ENCODE measurements at regions not wholly inside any gene's neighbourhood (a gene's known extent, or its start where the extent isn't known, plus 50 kb on each side); places are given as distances from the start of the nearest gene placed in this dataset.

DNA sequence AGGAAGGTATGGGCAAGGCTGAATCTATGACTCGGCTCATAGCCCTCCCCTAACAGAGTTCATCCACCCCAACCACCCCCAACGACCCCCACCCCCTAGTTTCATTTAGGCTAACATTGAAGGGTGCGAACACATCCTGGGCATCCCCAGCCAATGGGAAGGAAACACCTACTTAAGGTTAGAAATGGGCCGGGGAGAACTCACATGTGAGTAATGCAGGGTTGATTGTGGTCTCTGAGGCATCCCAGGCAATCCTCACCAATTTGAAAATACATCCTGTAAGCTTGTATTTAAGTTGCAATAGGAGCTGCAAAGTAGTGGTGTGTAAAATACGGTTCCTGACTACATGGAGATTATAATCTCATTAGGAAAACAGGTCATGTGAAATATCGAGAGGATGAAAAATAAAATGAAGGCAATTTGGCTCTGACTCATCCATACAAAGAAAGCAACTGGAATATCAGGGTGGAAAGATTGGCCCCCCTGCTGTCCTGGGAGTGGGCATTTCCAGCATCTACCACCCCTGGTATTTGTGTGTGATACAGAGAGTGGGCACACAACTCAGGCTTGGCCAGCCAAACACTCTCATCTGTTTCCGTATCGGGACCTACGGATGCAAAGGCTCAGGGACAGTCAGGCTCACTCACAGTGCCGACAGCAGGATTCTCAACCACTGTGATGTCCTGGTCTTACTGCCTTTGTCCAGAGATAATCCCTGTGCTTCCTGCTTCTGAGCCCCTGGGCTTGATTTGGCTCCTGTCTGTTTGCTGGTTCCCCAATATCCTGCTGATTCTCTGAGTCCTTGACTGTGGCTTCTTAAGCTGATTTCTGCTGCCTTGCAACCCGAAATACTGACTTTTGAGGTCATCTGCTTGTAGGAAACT lies 90.0 kb upstream of the NCKAP5 start (continued):
- TF ChIP-seq, protein P1, sequence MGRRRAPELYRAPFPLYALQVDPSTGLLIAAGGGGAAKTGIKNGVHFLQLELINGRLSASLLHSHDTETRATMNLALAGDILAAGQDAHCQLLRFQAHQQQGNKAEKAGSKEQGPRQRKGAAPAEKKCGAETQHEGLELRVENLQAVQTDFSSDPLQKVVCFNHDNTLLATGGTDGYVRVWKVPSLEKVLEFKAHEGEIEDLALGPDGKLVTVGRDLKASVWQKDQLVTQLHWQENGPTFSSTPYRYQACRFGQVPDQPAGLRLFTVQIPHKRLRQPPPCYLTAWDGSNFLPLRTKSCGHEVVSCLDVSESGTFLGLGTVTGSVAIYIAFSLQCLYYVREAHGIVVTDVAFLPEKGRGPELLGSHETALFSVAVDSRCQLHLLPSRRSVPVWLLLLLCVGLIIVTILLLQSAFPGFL (CRISPR knock-in tag; IDR thresholded peaks at IDR 0.05) = no peak

DNA sequence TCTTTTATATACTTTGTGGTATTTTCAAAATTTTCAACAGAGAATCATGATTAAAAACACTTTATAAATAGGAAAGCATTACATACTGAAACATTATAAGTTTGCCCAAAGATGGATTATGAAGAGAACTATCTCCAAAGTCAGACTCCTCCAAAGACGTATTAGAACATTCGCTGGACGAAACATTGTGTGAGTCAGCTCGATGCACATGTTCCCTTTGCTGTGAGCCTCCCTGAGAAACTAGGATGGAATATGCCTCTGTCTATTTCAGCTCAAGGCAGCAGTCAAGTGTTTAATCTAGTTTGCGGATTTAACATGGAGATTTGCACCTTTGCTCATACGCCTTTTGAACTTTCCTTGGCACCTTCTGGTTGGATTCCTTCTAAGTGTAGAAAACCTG lies 92.2 kb upstream of the NCKAP5 start:
- no peaks in the 10 kb centered on the region for H3K4me1 ChIP-seq (replicated peaks in 1 of 2; ENCODE audit: control insufficient read depth in 2 of 2, insufficient read depth in 2 of 2, low read length in 2 of 2)
- no peaks in the 10 kb centered on the region for H3K9me1 ChIP-seq (ENCODE audit: control insufficient read depth, insufficient read depth, low read length)
- ChIA-PET CTCF (ENCODE audit: low intra/inter-chr PET ratio) (no interaction called here), POLR2A (interaction anchor here (0.6 kb wide), 1 partner anchor 11 kb away, joined by 3 read pairs; no protein-coding TSS in a partner anchor)
- ATAC-seq = no peak
- no peak overlapping the region for H2AFZ ChIP-seq (ENCODE audit: low read depth, low read length)
- no peak overlapping the region for H3K4me2 ChIP-seq (ENCODE audit: insufficient read depth, low read length)
- H3K9ac ChIP-seq (ENCODE audit: insufficient read depth in 1 of 2, low read depth in 2 of 2, low read length in 2 of 2) = no peak overlapping the region
- BruUV-seq (replicated peaks) = no TSS peak
- H4K20me1 ChIP-seq (replicated peaks; ENCODE audit: control insufficient read depth, insufficient read depth, low read length) = no peaks in the 10 kb centered on the region
- under 1% methylated on average over 6 of the region's 6 CpGs for WGBS (ENCODE audit: insufficient coverage, low coverage, missing lambda C conversion rate)
- in situ Hi-C loops (cut with MboI) (no loop called here), intact Hi-C loops (cut with micrococcal nuclease) (no loop called here)
- no peaks in the 10 kb centered on the region for H3K36me3 ChIP-seq (ENCODE audit: control insufficient read depth, insufficient read depth, low read length)
- FAIRE-seq = no peak
- H3K4me3 ChIP-seq = no peak overlapping the region
- H3K27ac ChIP-seq (ENCODE audit: extremely low read depth, low read depth, low read length) = no peak overlapping the region
- TF ChIP-seq TEAD1 (CRISPR knock-in tag; IDR thresholded peaks at IDR 0.05) (no peak), SIN3A (IDR thresholded peaks at IDR 0.05; ENCODE audit: borderline replicate concordance in 2 of 2, control insufficient read depth in 1 of 2, low read depth in 2 of 2, low read length in 2 of 2) (no peak), SMAD4 (CRISPR knock-in tag; conservative IDR thresholded peaks at IDR 0.05) (no peak), SMAD2 (IDR thresholded peaks at IDR 0.05; ENCODE audit: low read depth, low read length) (no peak), ZNF76 (CRISPR knock-in tag; IDR thresholded peaks at IDR 0.05; ENCODE audit: borderline replicate concordance) (no peak), SIX5 (IDR thresholded peaks at IDR 0.05; ENCODE audit: borderline replicate concordance in 1 of 2, insufficient read depth in 1 of 2, low read depth in 1 of 2, low read length in 2 of 2) (no peak)
- TF ChIP-seq, protein P2, sequence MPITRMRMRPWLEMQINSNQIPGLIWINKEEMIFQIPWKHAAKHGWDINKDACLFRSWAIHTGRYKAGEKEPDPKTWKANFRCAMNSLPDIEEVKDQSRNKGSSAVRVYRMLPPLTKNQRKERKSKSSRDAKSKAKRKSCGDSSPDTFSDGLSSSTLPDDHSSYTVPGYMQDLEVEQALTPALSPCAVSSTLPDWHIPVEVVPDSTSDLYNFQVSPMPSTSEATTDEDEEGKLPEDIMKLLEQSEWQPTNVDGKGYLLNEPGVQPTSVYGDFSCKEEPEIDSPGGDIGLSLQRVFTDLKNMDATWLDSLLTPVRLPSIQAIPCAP (CRISPR knock-in tag; IDR thresholded peaks at IDR 0.05; ENCODE audit: borderline replicate concordance) = no peak
- TF ChIP-seq, protein P3, sequence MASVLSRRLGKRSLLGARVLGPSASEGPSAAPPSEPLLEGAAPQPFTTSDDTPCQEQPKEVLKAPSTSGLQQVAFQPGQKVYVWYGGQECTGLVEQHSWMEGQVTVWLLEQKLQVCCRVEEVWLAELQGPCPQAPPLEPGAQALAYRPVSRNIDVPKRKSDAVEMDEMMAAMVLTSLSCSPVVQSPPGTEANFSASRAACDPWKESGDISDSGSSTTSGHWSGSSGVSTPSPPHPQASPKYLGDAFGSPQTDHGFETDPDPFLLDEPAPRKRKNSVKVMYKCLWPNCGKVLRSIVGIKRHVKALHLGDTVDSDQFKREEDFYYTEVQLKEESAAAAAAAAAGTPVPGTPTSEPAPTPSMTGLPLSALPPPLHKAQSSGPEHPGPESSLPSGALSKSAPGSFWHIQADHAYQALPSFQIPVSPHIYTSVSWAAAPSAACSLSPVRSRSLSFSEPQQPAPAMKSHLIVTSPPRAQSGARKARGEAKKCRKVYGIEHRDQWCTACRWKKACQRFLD (CRISPR knock-in tag; IDR thresholded peaks at IDR 0.05) = no peak
- TF ChIP-seq, protein P4, sequence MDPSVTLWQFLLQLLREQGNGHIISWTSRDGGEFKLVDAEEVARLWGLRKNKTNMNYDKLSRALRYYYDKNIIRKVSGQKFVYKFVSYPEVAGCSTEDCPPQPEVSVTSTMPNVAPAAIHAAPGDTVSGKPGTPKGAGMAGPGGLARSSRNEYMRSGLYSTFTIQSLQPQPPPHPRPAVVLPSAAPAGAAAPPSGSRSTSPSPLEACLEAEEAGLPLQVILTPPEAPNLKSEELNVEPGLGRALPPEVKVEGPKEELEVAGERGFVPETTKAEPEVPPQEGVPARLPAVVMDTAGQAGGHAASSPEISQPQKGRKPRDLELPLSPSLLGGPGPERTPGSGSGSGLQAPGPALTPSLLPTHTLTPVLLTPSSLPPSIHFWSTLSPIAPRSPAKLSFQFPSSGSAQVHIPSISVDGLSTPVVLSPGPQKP (CRISPR knock-in tag; IDR thresholded peaks at IDR 0.05) = no peak
- TF ChIP-seq, protein P5, sequence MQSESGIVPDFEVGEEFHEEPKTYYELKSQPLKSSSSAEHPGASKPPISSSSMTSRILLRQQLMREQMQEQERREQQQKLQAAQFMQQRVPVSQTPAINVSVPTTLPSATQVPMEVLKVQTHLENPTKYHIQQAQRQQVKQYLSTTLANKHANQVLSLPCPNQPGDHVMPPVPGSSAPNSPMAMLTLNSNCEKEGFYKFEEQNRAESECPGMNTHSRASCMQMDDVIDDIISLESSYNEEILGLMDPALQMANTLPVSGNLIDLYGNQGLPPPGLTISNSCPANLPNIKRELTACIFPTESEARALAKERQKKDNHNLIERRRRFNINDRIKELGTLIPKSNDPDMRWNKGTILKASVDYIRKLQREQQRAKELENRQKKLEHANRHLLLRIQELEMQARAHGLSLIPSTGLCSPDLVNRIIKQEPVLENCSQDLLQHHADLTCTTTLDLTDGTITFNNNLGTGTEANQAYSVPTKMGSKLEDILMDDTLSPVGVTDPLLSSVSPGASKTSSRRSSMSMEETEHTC (IDR thresholded peaks at IDR 0.05) = no peak
- H3K79me2 ChIP-seq (ENCODE audit: control insufficient read depth, insufficient read depth, low read length) = no peaks in the 10 kb centered on the region
- no peaks in the 10 kb centered on the region for H3K9me3 ChIP-seq (replicated peaks; ENCODE audit: control insufficient read depth, insufficient read depth, low read depth, low read length)
- DNase-seq (ENCODE audit: extremely low read depth in 1 of 4, low spot score in 3 of 4) = no peak
- no peaks in the 10 kb centered on the region for H3K27me3 ChIP-seq (ENCODE audit: control insufficient read depth in 2 of 2, insufficient read depth in 2 of 2, low read length in 2 of 2)
